ENCODE measurements at regions not wholly inside any gene's neighbourhood (a gene's known extent, or its start where the extent isn't known, plus 50 kb on each side); places are given as distances from the start of the nearest gene placed in this dataset.

DNA sequence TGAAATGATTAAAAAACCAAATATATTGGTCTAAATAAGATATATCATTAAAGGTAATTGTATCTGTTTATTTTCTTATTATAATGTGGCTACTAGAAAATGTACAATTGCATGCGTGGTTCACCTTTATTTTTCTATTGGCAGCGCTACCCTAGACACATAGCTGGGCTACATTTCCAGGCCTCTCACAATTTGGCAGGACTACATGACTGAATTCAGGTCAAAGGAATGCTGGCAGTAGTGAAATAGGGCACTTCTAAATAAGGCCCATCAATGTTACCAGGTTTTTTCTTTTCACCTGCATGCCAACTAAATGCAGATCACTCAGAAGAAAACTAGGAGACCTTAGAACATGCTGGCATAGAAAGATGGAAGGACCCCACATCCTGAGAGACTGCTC is 1072.9 kb upstream of the SLIT2 start:
- Histone ChIP-seq H3K4me3 (ENCODE audit: low read depth, low read length) (no peak overlapping the region), H3K27ac (ENCODE audit: low read depth, low read length) (no peak overlapping the region), H3K27me3 (ENCODE audit: control insufficient read depth, insufficient read depth, low read length) (no peaks in the 10 kb centered on the region), H3K9me3 (ENCODE audit: control insufficient read depth, insufficient read depth, low read length) (no peaks in the 10 kb centered on the region)
- DNase-seq (ENCODE audit: low read depth, low spot score): no peak
- POLR2A ChIA-PET: no interaction called here
- TF ChIP-seq, protein P1, sequence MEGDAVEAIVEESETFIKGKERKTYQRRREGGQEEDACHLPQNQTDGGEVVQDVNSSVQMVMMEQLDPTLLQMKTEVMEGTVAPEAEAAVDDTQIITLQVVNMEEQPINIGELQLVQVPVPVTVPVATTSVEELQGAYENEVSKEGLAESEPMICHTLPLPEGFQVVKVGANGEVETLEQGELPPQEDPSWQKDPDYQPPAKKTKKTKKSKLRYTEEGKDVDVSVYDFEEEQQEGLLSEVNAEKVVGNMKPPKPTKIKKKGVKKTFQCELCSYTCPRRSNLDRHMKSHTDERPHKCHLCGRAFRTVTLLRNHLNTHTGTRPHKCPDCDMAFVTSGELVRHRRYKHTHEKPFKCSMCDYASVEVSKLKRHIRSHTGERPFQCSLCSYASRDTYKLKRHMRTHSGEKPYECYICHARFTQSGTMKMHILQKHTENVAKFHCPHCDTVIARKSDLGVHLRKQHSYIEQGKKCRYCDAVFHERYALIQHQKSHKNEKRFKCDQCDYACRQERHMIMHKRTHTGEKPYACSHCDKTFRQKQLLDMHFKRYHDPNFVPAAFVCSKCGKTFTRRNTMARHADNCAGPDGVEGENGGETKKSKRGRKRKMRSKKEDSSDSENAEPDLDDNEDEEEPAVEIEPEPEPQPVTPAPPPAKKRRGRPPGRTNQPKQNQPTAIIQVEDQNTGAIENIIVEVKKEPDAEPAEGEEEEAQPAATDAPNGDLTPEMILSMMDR (IDR thresholded peaks at IDR 0.05; ENCODE audit: low read depth, low read length): no peak
- CTCF ChIA-PET: no interaction called here

DNA sequence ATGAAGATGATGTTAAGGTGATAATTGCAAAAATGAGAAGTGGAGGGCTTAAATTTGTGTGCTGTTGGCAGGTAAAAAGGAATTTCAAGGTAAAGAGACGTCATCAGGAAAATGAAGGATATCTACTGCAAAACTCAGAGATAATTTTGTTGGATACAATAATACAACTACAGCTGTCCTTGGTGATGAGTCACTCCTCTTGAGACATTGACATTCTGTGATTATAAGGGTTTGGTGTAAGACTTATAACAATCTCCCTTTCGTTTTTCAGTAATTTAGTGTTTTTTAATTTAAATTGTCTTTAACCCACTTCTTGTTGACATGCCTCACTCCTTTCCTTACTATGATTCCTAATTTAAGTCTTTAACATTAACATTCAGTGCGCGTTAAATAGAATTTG is 1074.1 kb upstream of the SLIT2 start:
- CTCF ChIA-PET: no interaction called here
- TF ChIP-seq, protein P1 (IDR thresholded peaks at IDR 0.05; ENCODE audit: low read depth, low read length): no peak
- no peaks in the 10 kb centered on the region for H3K27me3 ChIP-seq (ENCODE audit: control insufficient read depth, insufficient read depth, low read length)
- H3K9me3 ChIP-seq (ENCODE audit: control insufficient read depth, insufficient read depth, low read length): no peaks in the 10 kb centered on the region
- no peak overlapping the region for H3K4me3 ChIP-seq (ENCODE audit: low read depth, low read length)
- POLR2A ChIA-PET: no interaction called here
- H3K27ac ChIP-seq (ENCODE audit: low read depth, low read length): no peak overlapping the region
- no peak for DNase-seq (ENCODE audit: low read depth, low spot score)

DNA sequence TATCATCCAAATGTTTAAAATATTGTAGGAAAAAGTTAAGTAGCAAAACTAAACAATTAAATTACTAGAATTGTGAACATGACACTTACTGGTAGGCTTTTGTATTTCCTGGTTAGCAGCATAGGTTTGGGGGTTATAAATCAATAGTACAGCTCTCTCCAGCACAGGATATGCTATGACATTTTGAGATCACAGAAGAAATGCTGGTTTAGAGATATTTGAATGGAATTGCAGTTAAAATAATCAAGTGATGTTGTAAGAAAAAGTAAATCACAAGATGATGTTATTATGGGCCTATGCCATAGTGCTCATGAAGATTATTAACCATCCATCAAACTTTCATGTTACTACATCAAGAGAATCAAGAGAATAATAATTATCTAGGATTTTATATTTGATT is 1079.9 kb upstream of the SLIT2 start:
- CTCF ChIA-PET: no interaction called here
- POLR2A ChIA-PET: no interaction called here
- H3K4me3 ChIP-seq (ENCODE audit: low read depth, low read length): no peak overlapping the region
- H3K27ac ChIP-seq (ENCODE audit: low read depth, low read length): no peak overlapping the region
- no peak for DNase-seq (ENCODE audit: low read depth, low spot score)
- no peaks in the 10 kb centered on the region for H3K27me3 ChIP-seq (ENCODE audit: control insufficient read depth, insufficient read depth, low read length)
- H3K9me3 ChIP-seq (ENCODE audit: control insufficient read depth, insufficient read depth, low read length): no peaks in the 10 kb centered on the region
- TF ChIP-seq, protein P1 (IDR thresholded peaks at IDR 0.05; ENCODE audit: low read depth, low read length): no peak

DNA sequence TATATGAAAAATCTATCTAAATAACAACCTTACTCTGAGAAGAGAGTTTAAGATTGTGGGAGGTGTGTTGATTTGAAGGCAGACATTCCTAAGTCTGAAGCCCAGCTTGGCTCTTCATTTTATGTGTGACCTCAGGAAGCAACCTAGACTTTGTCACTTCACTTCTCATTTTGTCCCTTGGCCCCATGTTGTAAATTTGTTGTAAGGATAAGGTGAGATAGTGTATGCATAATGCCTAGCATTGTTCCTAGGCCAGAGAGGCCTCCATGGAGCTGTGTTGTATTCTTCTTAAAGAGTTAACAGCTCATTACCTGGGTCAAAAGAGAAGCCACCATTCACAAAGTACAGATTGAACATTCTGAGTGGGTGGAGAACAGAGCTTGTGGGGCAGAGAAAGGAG is 1084.4 kb upstream of the SLIT2 start:
- H3K27ac ChIP-seq (ENCODE audit: low read depth, low read length): no peak overlapping the region
- ChIA-PET POLR2A (no interaction called here), CTCF (no interaction called here)
- TF ChIP-seq, protein P1 (IDR thresholded peaks at IDR 0.05; ENCODE audit: low read depth, low read length): no peak
- no peak overlapping the region for H3K4me3 ChIP-seq (ENCODE audit: low read depth, low read length)
- DNase-seq (ENCODE audit: low read depth, low spot score): no peak
- H3K9me3 ChIP-seq (ENCODE audit: control insufficient read depth, insufficient read depth, low read length): no peaks in the 10 kb centered on the region
- H3K27me3 ChIP-seq (ENCODE audit: control insufficient read depth, insufficient read depth, low read length): no peaks in the 10 kb centered on the region

DNA sequence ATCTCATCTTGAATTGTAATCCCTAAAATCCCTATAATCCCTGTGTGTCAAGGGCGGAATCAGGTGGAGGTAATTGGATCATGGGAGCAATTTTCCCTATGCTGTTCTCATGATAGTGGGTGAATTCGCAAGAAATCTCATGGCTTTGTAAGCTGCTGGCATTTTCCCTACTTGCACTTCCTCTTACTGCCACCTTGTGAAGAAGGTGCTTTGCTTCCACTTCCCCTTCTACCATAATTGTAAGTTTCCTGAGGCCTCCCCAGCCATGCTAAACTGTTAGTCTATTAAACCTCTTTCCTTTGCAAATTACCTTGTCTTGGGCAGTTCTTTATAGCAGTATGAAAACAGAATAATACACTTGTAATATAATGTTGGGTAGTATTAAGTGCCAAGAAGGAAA is 1087.4 kb upstream of the SLIT2 start:
- no peak overlapping the region for H3K4me3 ChIP-seq (ENCODE audit: low read depth, low read length)
- H3K27me3 ChIP-seq (ENCODE audit: control insufficient read depth, insufficient read depth, low read length): no peaks in the 10 kb centered on the region
- DNase-seq (ENCODE audit: low read depth, low spot score): no peak
- TF ChIP-seq, protein P1 (IDR thresholded peaks at IDR 0.05; ENCODE audit: low read depth, low read length): no peak
- no peaks in the 10 kb centered on the region for H3K9me3 ChIP-seq (ENCODE audit: control insufficient read depth, insufficient read depth, low read length)
- POLR2A ChIA-PET: no interaction called here
- no peak overlapping the region for H3K27ac ChIP-seq (ENCODE audit: low read depth, low read length)
- CTCF ChIA-PET: no interaction called here
